IPS-18c (cell line): ENCODE measurements at regions not wholly inside any gene's neighbourhood (a gene's known extent, or its start where the extent isn't known, plus 50 kb on each side); places are given as distances from the start of the nearest gene placed in this dataset.
"Not testable (repeated sequence)": the region's sequence is repeated elsewhere in the genome, so short reads cannot be mapped to it uniquely, and the experiment has no call there.

Experiments used
- H3K4me3 ChIP-seq: 2 replicates; pipeline ENCODE4 v1.7.0; 2013; ENCODE audit warnings: low read depth, mild to moderate bottlenecking, low read length, moderate library complexity; ENCODE audit not compliant: insufficient read depth
- H3K9me3 ChIP-seq: one replicate; pipeline ENCODE4 v1.6.1; 2013; ENCODE audit warnings: mild to moderate bottlenecking, low read length, moderate library complexity; ENCODE audit not compliant: control insufficient read depth, insufficient read depth

- H3K4me3 ChIP-seq, result no peak overlapping the region
- no peaks in the 10 kb centered on the region for H3K9me3 ChIP-seq
These were observed 53.5 kb downstream of the XCL2 start for GRCh38 chr1:168490306-168490705.

DNA sequence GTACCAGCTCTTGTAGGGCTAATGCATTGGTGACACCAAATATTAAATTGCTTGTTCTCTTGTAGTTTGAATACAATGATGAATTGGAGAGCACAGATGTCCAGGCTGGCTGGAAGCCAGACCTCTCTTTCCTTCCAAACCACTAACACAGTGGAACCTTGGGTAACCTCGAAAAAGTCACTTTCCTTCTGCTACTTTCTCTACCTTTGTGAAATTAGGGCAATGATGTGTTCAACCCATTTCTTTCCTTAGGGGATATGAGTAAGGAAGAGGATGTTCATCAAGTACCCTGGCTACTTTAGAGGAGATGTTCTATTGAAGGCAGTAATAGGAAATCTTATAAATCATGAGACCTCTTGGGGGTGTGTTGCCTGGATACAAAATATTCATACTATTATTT, 55.7 kb downstream of the XCL2 start:
- no peaks in the 10 kb centered on the region for H3K9me3 ChIP-seq
- H3K4me3 ChIP-seq, result no peak overlapping the region

DNA sequence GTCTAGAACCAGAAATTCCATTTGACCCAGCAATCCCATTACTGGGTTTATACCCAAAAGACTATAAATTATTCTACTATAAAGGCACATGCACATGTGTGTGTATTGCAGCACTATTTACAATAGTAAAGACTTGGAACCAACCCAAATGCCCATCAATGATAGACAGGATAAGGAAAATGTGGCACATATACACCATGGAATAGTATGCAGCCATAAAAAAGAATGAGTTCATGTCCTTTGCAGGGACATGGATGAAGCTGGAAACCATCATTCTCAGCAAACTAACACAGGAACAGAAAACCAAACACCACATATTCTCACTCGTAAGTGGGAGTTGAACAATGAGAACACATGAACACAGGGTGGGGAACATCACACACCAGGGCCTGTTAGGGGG, 57.0 kb downstream of the XCL2 start:
- H3K4me3 ChIP-seq, H3K9me3 ChIP-seq: not testable (repeated sequence)

GRCh38 chr1:168485048-168485447, 58.7 kb downstream of the XCL2 start:
- H3K4me3 ChIP-seq, result no peak overlapping the region

GRCh38 chr1:168484083-168484482, 59.7 kb downstream of the XCL2 start:
- Histone ChIP-seq H3K4me3 (no peak overlapping the region), H3K9me3 (no peaks in the 10 kb centered on the region)

More at GRCh38 chr1:168485048-168485447, 58.7 kb downstream of the XCL2 start:
- no peaks in the 10 kb centered on the region for H3K9me3 ChIP-seq

GRCh38 chr1:168483539-168483938, 60.3 kb downstream of the XCL2 start:
- H3K4me3 ChIP-seq, result no peak overlapping the region
- no peaks in the 10 kb centered on the region for H3K9me3 ChIP-seq

DNA sequence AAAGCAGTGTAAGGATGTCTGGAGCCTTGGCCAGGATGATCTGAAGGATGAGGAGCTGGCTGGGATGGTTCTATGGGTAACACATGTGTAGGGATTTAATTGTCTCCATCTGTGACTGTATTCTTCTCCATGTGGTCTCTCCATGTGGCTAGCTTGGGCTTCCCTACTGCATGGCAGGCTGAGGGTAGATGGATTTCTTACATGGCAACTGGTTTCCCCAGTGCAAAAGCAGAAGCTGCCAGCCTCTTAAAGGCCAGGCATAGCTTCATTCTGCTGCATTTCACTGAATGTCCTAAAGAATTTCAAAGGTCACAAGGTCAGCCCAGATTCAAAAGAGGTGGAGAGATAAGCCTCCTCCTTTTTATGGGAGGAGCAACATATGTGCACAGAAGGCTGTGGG, 61.7 kb downstream of the XCL2 start:
- no peak overlapping the region for H3K4me3 ChIP-seq

GRCh38 chr1:168481586-168481985, 62.2 kb downstream of the XCL2 start:
- Histone ChIP-seq H3K9me3 (no peaks in the 10 kb centered on the region), H3K4me3 (no peak overlapping the region)

More for the DNA sequence above, 61.7 kb downstream of the XCL2 start:
- no peaks in the 10 kb centered on the region for H3K9me3 ChIP-seq

GRCh38 chr1:168480997-168481396, 62.8 kb downstream of the XCL2 start:
- no peak overlapping the region for H3K4me3 ChIP-seq
- H3K9me3 ChIP-seq, result no peaks in the 10 kb centered on the region

DNA sequence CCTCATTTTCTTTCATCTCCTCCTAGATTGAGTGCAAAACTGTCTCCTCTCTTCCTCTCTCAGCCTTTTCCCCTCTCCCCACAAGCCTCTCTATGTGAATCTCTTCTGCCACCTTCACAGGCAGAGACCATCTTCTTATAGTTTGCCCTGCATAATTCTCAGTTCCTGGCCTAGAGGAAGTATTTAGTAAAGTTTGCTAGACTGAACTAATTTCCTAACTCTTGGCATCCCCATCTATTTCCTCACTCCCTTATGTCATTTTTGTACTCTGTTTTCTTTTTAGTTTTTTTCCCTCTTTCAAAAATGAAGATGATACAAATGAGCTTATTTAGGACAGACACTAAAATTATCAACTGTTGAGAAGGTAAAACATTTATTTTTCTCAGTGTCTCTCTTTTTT, 66.0 kb downstream of the XCL2 start:
- peaks cover 3% of the 10 kb centered on the region for H3K9me3 ChIP-seq
- H3K4me3 ChIP-seq, result no peak overlapping the region

- Histone ChIP-seq H3K9me3 (peaks cover 3% of the 10 kb centered on the region), H3K4me3 (no peak overlapping the region)
These were observed 67.0 kb downstream of the XCL2 start for GRCh38 chr1:168476588-168477385.

GRCh38 chr1:168474322-168474721, 69.5 kb downstream of the XCL2 start:
- peaks cover 3% of the 10 kb centered on the region for H3K9me3 ChIP-seq
- no peak overlapping the region for H3K4me3 ChIP-seq

DNA sequence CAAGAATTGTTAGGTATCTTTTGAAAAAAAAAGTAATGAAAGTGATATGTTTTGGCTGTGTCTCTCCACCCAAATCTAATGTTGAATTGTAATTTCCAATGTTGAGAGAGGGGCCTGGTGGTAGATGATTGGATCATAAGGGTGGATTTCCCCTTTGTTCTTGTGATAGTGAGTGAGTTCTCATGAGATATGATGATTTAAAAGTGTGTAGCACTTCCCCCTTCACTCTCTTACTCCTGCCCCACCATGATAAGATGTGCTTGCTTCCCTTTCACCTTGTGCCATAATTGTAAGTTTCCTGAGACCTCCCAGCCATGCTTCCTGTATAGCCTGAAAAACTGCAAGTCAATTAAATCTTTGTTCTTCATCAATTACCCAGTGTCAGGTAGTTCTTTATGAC, 70.7 kb downstream of the XCL2 start:
- Histone ChIP-seq H3K4me3 (no peak overlapping the region), H3K9me3 (peaks cover 3% of the 10 kb centered on the region)

- Histone ChIP-seq H3K9me3 (peaks cover 3% of the 10 kb centered on the region), H3K4me3 (no peak overlapping the region)
These were observed 71.6 kb downstream of the XCL2 start for GRCh38 chr1:168472223-168472622.

- H3K4me3 ChIP-seq, result no peak overlapping the region
- peaks cover 3% of the 10 kb centered on the region for H3K9me3 ChIP-seq
These were observed 72.8 kb downstream of the XCL2 start for GRCh38 chr1:168470901-168471431.

- H3K4me3 ChIP-seq, result no peak overlapping the region
- H3K9me3 ChIP-seq, result peaks cover 3% of the 10 kb centered on the region
These were observed 74.1 kb downstream of the XCL2 start for GRCh38 chr1:168469690-168470089.

DNA sequence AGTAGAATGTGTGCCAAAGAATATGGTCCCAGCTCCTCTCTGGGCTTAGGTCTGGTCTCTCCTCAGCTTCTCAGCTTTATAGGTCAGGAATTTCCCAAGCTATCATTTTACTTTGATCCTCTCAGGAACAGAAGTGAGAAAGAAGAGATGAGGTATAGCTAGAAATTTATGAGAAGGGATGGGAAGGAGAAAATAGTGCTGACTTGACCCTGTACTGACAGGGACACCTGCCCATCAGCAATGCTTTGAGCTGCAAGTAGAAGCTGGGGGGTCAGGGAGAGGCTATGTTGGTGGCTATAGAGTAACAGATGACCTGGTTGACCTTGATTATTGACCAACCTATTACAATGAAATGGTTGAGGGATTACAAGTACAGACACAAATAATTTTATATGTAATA, 75.0 kb downstream of the XCL2 start:
- no peak overlapping the region for H3K4me3 ChIP-seq
- no peaks in the 10 kb centered on the region for H3K9me3 ChIP-seq

- H3K4me3 ChIP-seq, result no peak overlapping the region
These were observed 75.6 kb downstream of the XCL2 start for GRCh38 chr1:168468042-168468809.

More at GRCh38 chr1:168468042-168468809, 75.6 kb downstream of the XCL2 start:
- no peaks in the 10 kb centered on the region for H3K9me3 ChIP-seq
